Endothelial cell (in vitro differentiated cells): ENCODE measurements at regions not wholly inside any gene's neighbourhood (a gene's known extent, or its start where the extent isn't known, plus 50 kb on each side); places are given as distances from the start of the nearest gene placed in this dataset.

ENCODE experiments used
- DNase-seq: peaks from one replicate; pipeline ENCODE4 v3.0.0; 2021; ENCODE audit warnings: low spot score
- H3K27ac Mint-ChIP-seq: one replicate; pipeline ENCODE4 v1.8.0; 2021; ENCODE audit warnings: mixed read lengths, inconsistent platforms; ENCODE audit not compliant: unreplicated experiment
- H3K27me3 Mint-ChIP-seq: one replicate; pipeline ENCODE4 v1.8.0; 2021; ENCODE audit warnings: mild to moderate bottlenecking, moderate library complexity, mixed read lengths, inconsistent platforms; ENCODE audit not compliant: unreplicated experiment
- H3K36me3 Mint-ChIP-seq: one replicate; pipeline ENCODE4 v1.8.0; 2021; ENCODE audit warnings: mild to moderate bottlenecking, low read depth, mixed read lengths, inconsistent platforms; ENCODE audit not compliant: unreplicated experiment
- H3K4me1 Mint-ChIP-seq: one replicate; pipeline ENCODE4 v1.8.0; 2021; ENCODE audit warnings: mild to moderate bottlenecking, mixed read lengths, inconsistent platforms; ENCODE audit not compliant: unreplicated experiment
- H3K4me3 Mint-ChIP-seq: one replicate; pipeline ENCODE4 v1.8.0; 2021; ENCODE audit warnings: mild to moderate bottlenecking, mixed read lengths, inconsistent platforms; ENCODE audit not compliant: unreplicated experiment
- H3K9me3 Mint-ChIP-seq: one replicate; pipeline ENCODE4 v1.8.0; 2021; ENCODE audit warnings: mixed read lengths, inconsistent platforms; ENCODE audit not compliant: unreplicated experiment
- CTCF ChIP-seq: fragments of 200-600 bp; sonication (generic); IDR thresholded peaks from one replicate; pipeline ENCODE4 v1.5.0; 2021; ENCODE audit warnings: antibody characterized with exemption; ENCODE audit not compliant: unreplicated experiment

- DNase-seq = no peak
- TF ChIP-seq CTCF = no peak
- Mint-ChIP-seq H3K36me3 (no peaks in the 10 kb centered on the region), H3K4me1 (no peaks in the 10 kb centered on the region), H3K27me3 (no peaks in the 10 kb centered on the region), H3K4me3 (no peak overlapping the region), H3K27ac (no peak overlapping the region), H3K9me3 (no peaks in the 10 kb centered on the region)
Observed at GRCh38 chr13:62781866-62782265, 1366.2 kb upstream of the PCDH20 start.

- Mint-ChIP-seq H3K9me3 (no peaks in the 10 kb centered on the region), H3K27me3 (no peaks in the 10 kb centered on the region), H3K4me3 (no peak overlapping the region), H3K27ac (no peak overlapping the region), H3K36me3 (no peaks in the 10 kb centered on the region), H3K4me1 (no peaks in the 10 kb centered on the region)
- no peak for DNase-seq
- TF ChIP-seq CTCF = no peak
Observed at GRCh38 chr13:62779161-62779560, 1363.5 kb upstream of the PCDH20 start.

- H3K27me3 Mint-ChIP-seq = no peaks in the 10 kb centered on the region
- no peak for DNase-seq
- TF ChIP-seq CTCF = no peak
- H3K27ac Mint-ChIP-seq = no peak overlapping the region
- no peaks in the 10 kb centered on the region for H3K9me3 Mint-ChIP-seq
- H3K4me3 Mint-ChIP-seq = no peak overlapping the region
- no peaks in the 10 kb centered on the region for H3K4me1 Mint-ChIP-seq
- no peaks in the 10 kb centered on the region for H3K36me3 Mint-ChIP-seq
Observed at GRCh38 chr13:62767473-62767872, 1351.8 kb upstream of the PCDH20 start.

- Mint-ChIP-seq H3K27ac (no peak overlapping the region), H3K36me3 (no peaks in the 10 kb centered on the region), H3K4me3 (no peak overlapping the region), H3K4me1 (no peaks in the 10 kb centered on the region), H3K27me3 (no peaks in the 10 kb centered on the region), H3K9me3 (no peaks in the 10 kb centered on the region)
- no peak for DNase-seq
- no peak for TF ChIP-seq CTCF
Observed at GRCh38 chr13:62760724-62761123, 1345.1 kb upstream of the PCDH20 start.

GRCh38 chr13:62747629-62748028 is 1332.0 kb upstream of the PCDH20 start:
- no peaks in the 10 kb centered on the region for H3K9me3 Mint-ChIP-seq
- no peak for DNase-seq
- H3K4me1 Mint-ChIP-seq = no peaks in the 10 kb centered on the region
- H3K27ac Mint-ChIP-seq = no peak overlapping the region
- H3K27me3 Mint-ChIP-seq = no peaks in the 10 kb centered on the region
- no peak for TF ChIP-seq CTCF
- H3K4me3 Mint-ChIP-seq = no peak overlapping the region
- no peaks in the 10 kb centered on the region for H3K36me3 Mint-ChIP-seq
